ENCODE measurements at regions not wholly inside any gene's neighbourhood (a gene's known extent, or its start where the extent isn't known, plus 50 kb on each side); places are given as distances from the start of the nearest gene placed in this dataset.

GRCh38 chr10:46236546-46236887 is 50.3 kb upstream of the ANTXRL start:
- Mint-ChIP-seq H3K4me3 (no peak overlapping the region), H3K27ac (no peak overlapping the region), H3K4me1 (no peaks in the 10 kb centered on the region), H3K36me3 (ENCODE audit: low read depth) (no peaks in the 10 kb centered on the region), H3K27me3 (ENCODE audit: insufficient read depth) (no peaks in the 10 kb centered on the region), H3K9me3 (no peaks in the 10 kb centered on the region)
- no peaks in the 10 kb centered on the region for H3K4me1 ChIP-seq (ENCODE audit: control insufficient read depth, insufficient read depth, low read length)
- no peak overlapping the region for H3K4me3 ChIP-seq (ENCODE audit: low read length)
- H3K27ac ChIP-seq (ENCODE audit: low read depth, low read length) = no peak overlapping the region
- no peaks in the 10 kb centered on the region for H3K9me3 ChIP-seq (ENCODE audit: control insufficient read depth, low read length)
- TF ChIP-seq CTCF (conservative IDR thresholded peaks at IDR 0.05) = no peak
- DNase-seq = peak; percentile 25
- no peaks in the 10 kb centered on the region for H3K27me3 ChIP-seq (ENCODE audit: control insufficient read depth, insufficient read depth, low read length, poor library complexity, severe bottlenecking)
- no peak overlapping the region for H3K9ac ChIP-seq (ENCODE audit: extremely low read depth, low read length, poor library complexity, severe bottlenecking)
- 92% methylated on average over 2 of the region's 2 CpGs; no CpG with 5 or more reads in 1 of the 2 experiments for WGBS, 2 experiments (ENCODE audit: insufficient coverage in 1 of 2, insufficient read length in 1 of 2)
- no peaks in the 10 kb centered on the region for H3K36me3 ChIP-seq (ENCODE audit: control insufficient read depth, insufficient read depth, low read length)

GRCh38 chr10:46236941-46237681 is 49.7 kb upstream of the ANTXRL start:
- no peak for DNase-seq
- TF ChIP-seq CTCF (conservative IDR thresholded peaks at IDR 0.05) = no peak
- Mint-ChIP-seq H3K36me3 (ENCODE audit: low read depth) (no peaks in the 10 kb centered on the region), H3K9me3 (peaks cover 2% of the 10 kb centered on the region), H3K4me1 (no peaks in the 10 kb centered on the region), H3K27ac (no peak overlapping the region), H3K27me3 (ENCODE audit: insufficient read depth) (no peaks in the 10 kb centered on the region), H3K4me3 (no peak overlapping the region)
- H3K9ac ChIP-seq (ENCODE audit: extremely low read depth, low read length, poor library complexity, severe bottlenecking) = no peak overlapping the region
- H3K9me3 ChIP-seq (ENCODE audit: control insufficient read depth, low read length) = no peaks in the 10 kb centered on the region
- H3K27me3 ChIP-seq (ENCODE audit: control insufficient read depth, insufficient read depth, low read length, poor library complexity, severe bottlenecking) = no peaks in the 10 kb centered on the region
- no peak overlapping the region for H3K4me3 ChIP-seq (ENCODE audit: low read length)
- WGBS, 2 experiments (ENCODE audit: insufficient coverage in 1 of 2, insufficient read length in 1 of 2) = 81 to 83% methylated on average over 5 of the region's 5 CpGs
- H3K4me1 ChIP-seq (ENCODE audit: control insufficient read depth, insufficient read depth, low read length) = no peaks in the 10 kb centered on the region
- no peaks in the 10 kb centered on the region for H3K36me3 ChIP-seq (ENCODE audit: control insufficient read depth, insufficient read depth, low read length)
- H3K27ac ChIP-seq (ENCODE audit: low read depth, low read length) = no peak overlapping the region

Measured in endodermal cell (in vitro differentiated cells).